Neural cell (in vitro differentiated cells): ENCODE measurements at regions not wholly inside any gene's neighbourhood (a gene's known extent, or its start where the extent isn't known, plus 50 kb on each side); places are given as distances from the start of the nearest gene placed in this dataset.

ENCODE experiments used
- H2AFZ ChIP-seq: fragments of 200-600, 300-800 bp; sonication (generic), shearing (Covaris generic); 2 replicates; pipeline ENCODE4 v1.6.0; 2014; ENCODE audit warnings: low read depth, mild to moderate bottlenecking, antibody characterized with exemption, low read length, moderate library complexity
- H3F3A ChIP-seq: fragments of 200-600 bp; shearing (Covaris generic); 2 replicates; pipeline ENCODE4 v1.6.1; 2016; ENCODE audit warnings: mild to moderate bottlenecking, moderate library complexity, mixed read lengths, antibody characterized with exemption, low read length; ENCODE audit not compliant: insufficient read depth, poor library complexity, severe bottlenecking
- H3K27ac ChIP-seq: fragments of 200-600, 300-800 bp; sonication (generic), shearing (Covaris generic); 2 replicates; pipeline ENCODE4 v1.5.1; 2014; ENCODE audit warnings: mild to moderate bottlenecking, low read length, moderate library complexity
- H3K27me3 ChIP-seq: fragments of 300-800, 200-600 bp; sonication (generic), shearing (Covaris generic); 2 replicates; pipeline ENCODE4 v1.6.0; 2014; ENCODE audit warnings: mild to moderate bottlenecking, low read depth, low read length, moderate library complexity; ENCODE audit not compliant: insufficient read depth
- H3K36me3 ChIP-seq: fragments of 300-800, 200-600 bp; sonication (generic), shearing (Covaris generic); 2 replicates; pipeline ENCODE4 v1.5.1; 2014; ENCODE audit warnings: mild to moderate bottlenecking, antibody characterized with exemption, low read length, moderate library complexity; ENCODE audit not compliant: insufficient read depth
- H3K4me2 ChIP-seq: fragments of 300-800, 200-600 bp; sonication (generic), shearing (Covaris generic); 2 replicates; pipeline ENCODE4 v1.6.0; 2014; ENCODE audit warnings: mild to moderate bottlenecking, low read length
- H3K4me3 ChIP-seq: fragments of 300-800, 200-600 bp; sonication (generic), shearing (Covaris generic); 2 replicates; pipeline ENCODE4 v1.5.1; 2014; ENCODE audit warnings: mild to moderate bottlenecking, low read length, moderate library complexity
- H3K79me2 ChIP-seq: fragments of 200-600 bp; shearing (Covaris generic); replicated peaks from 2 replicates; pipeline ENCODE4 v1.6.0; 2014; ENCODE audit warnings: mild to moderate bottlenecking, low read length, moderate library complexity; ENCODE audit not compliant: insufficient read depth
- H3K9ac ChIP-seq: fragments of 300-800, 200-600 bp; sonication (generic), shearing (Covaris generic); 2 replicates; pipeline ENCODE4 v1.6.1; 2016; ENCODE audit warnings: mild to moderate bottlenecking, low read length, mixed read lengths
- H3K9me2 ChIP-seq: fragments of 200-600 bp; shearing (Covaris generic); 2 replicates; pipeline ENCODE4 v1.6.1; 2016; ENCODE audit warnings: mild to moderate bottlenecking, low read length, mixed read lengths; ENCODE audit not compliant: insufficient read depth
- H3K9me3 ChIP-seq: fragments of 200-600, 300-800 bp; sonication (generic), shearing (Covaris generic); 2 replicates; pipeline ENCODE4 v1.6.1; 2016; ENCODE audit warnings: mild to moderate bottlenecking, mixed run types, low read length, moderate library complexity, mixed read lengths
- H4K20me1 ChIP-seq: fragments of 200-600 bp; shearing (Covaris generic); 2 replicates; pipeline ENCODE4 v1.6.1; 2016; ENCODE audit warnings: mild to moderate bottlenecking, mixed run types; ENCODE audit not compliant: insufficient read depth
- CTCF ChIP-seq: fragments of 450-650 bp; IDR thresholded peaks from 2 replicates; pipeline ENCODE4 v1.5.1; 2014; ENCODE audit warnings: antibody characterized with exemption, mild to moderate bottlenecking, moderate library complexity; ENCODE audit not compliant: poor library complexity, severe bottlenecking
- EP300 ChIP-seq: fragments of 450-650 bp; conservative IDR thresholded peaks from 2 replicates; pipeline ENCODE4 v1.6.1; 2014; ENCODE audit warnings: antibody characterized with exemption, mild to moderate bottlenecking, moderate library complexity; ENCODE audit not compliant: poor library complexity, severe bottlenecking
- EZH2 ChIP-seq: fragments of 200-600, 300-800 bp; shearing (Covaris generic), sonication (generic); IDR thresholded peaks from 2 replicates; pipeline ENCODE4 v1.6.1; 2014; ENCODE audit warnings: antibody characterized with exemption, low read length, borderline replicate concordance, mild to moderate bottlenecking; ENCODE audit not compliant: insufficient read depth, poor library complexity, severe bottlenecking
- MXI1 ChIP-seq: fragments of 450-650 bp; conservative IDR thresholded peaks from 2 replicates; pipeline ENCODE4 v1.6.1; 2014; ENCODE audit warnings: antibody characterized with exemption, mild to moderate bottlenecking; ENCODE audit not compliant: poor library complexity, severe bottlenecking
- POLR2AphosphoS5 ChIP-seq: IDR thresholded peaks from 2 replicates; pipeline ENCODE4 v1.6.1; 2012
- RAD21 ChIP-seq: fragments of 450-650 bp; conservative IDR thresholded peaks from 2 replicates; pipeline ENCODE4 v1.6.1; 2014; ENCODE audit warnings: antibody characterized with exemption, mild to moderate bottlenecking, moderate library complexity
- REST ChIP-seq: IDR thresholded peaks from 2 replicates; pipeline ENCODE4 v1.6.1; 2012; ENCODE audit warnings: borderline replicate concordance
- SMC3 ChIP-seq: fragments of 450-650 bp; conservative IDR thresholded peaks from 2 replicates; pipeline ENCODE4 v1.6.1; 2014; ENCODE audit warnings: antibody characterized with exemption, mild to moderate bottlenecking, moderate library complexity; ENCODE audit not compliant: poor library complexity
- TAF1 ChIP-seq: IDR thresholded peaks from 2 replicates; pipeline ENCODE4 v1.6.1; 2012; ENCODE audit warnings: low read depth

- no peak overlapping the region for H3K4me3 ChIP-seq
- H3K27ac ChIP-seq = no peak overlapping the region
- H3K36me3 ChIP-seq = no peaks in the 10 kb centered on the region
- no peaks in the 10 kb centered on the region for H3K9me3 ChIP-seq
- peaks cover 5% of the 10 kb centered on the region for H3F3A ChIP-seq
- TF ChIP-seq RAD21 = no peak
- TF ChIP-seq SMC3 = no peak
- TF ChIP-seq EZH2 = no peak
- no peak for TF ChIP-seq POLR2AphosphoS5
- TF ChIP-seq EP300 = no peak
- no peak for TF ChIP-seq TAF1
- H3K4me2 ChIP-seq = no peak overlapping the region
- no peaks in the 10 kb centered on the region for H4K20me1 ChIP-seq
- no peaks in the 10 kb centered on the region for H3K27me3 ChIP-seq
- H3K9me2 ChIP-seq = no peaks in the 10 kb centered on the region
- H2AFZ ChIP-seq = no peak overlapping the region
- H3K79me2 ChIP-seq = no peaks in the 10 kb centered on the region
- no peak overlapping the region for H3K9ac ChIP-seq
Observed at GRCh38 chr18:56273541-56274219, 364.7 kb downstream of the TXNL1 start.

- H3K9ac ChIP-seq = no peak overlapping the region
- H3K4me2 ChIP-seq = no peak overlapping the region
- no peaks in the 10 kb centered on the region for H3K9me3 ChIP-seq
- no peaks in the 10 kb centered on the region for H3K36me3 ChIP-seq
- H3K27ac ChIP-seq = no peak overlapping the region
- H4K20me1 ChIP-seq = no peaks in the 10 kb centered on the region
- no peak for TF ChIP-seq TAF1
- no peak for TF ChIP-seq SMC3
- no peak for TF ChIP-seq CTCF
- TF ChIP-seq RAD21 = no peak
- no peak for TF ChIP-seq MXI1
- TF ChIP-seq REST = no peak
- no peak for TF ChIP-seq EZH2
- no peak for TF ChIP-seq POLR2AphosphoS5
- no peak for TF ChIP-seq EP300
- no peaks in the 10 kb centered on the region for H3K79me2 ChIP-seq
- H3K9me2 ChIP-seq = no peaks in the 10 kb centered on the region
- H3F3A ChIP-seq = no peaks in the 10 kb centered on the region
- H3K4me3 ChIP-seq = no peak overlapping the region
- no peak overlapping the region for H2AFZ ChIP-seq
- no peaks in the 10 kb centered on the region for H3K27me3 ChIP-seq
Observed at GRCh38 chr18:56270671-56271250, 367.6 kb downstream of the TXNL1 start.
